K562 (cell line): ENCODE measurements at regions not wholly inside any gene's neighbourhood (a gene's known extent, or its start where the extent isn't known, plus 50 kb on each side); places are given as distances from the start of the nearest gene placed in this dataset.

Experiments
- ATAC-seq: fragments of 200-7000 bp; cut with Tn5 transposase; 3 replicates; pipeline ENCODE4 v1.9.1; 2020; ENCODE audit warnings: moderate library complexity
- BruUV-seq: library from RNA; stranded (reverse); fragments of 400-500 nt; replicated peaks from 2 replicates; lab custom pipeline; 2021; lab: Mats Ljungman, UMichigan
- CTCF ChIA-PET: fragments of 300-600 bp; formaldehyde crosslinking; extraction: SDS; loops from one replicate; lab custom pipeline; 2021; ENCODE audit warnings: low intra/inter-chr PET ratio; lab: Yijun Ruan, JAX
- POLR2A ChIA-PET: fragments of 300-600, 350-650 bp; sonication (Branson Sonifier 250); formaldehyde crosslinking; extraction: SDS; loops from one replicate; lab custom pipeline; 2021; ENCODE audit warnings: antibody characterized with exemption, inconsistent platforms; lab: Yijun Ruan, JAX
- DNase-seq, 4 experiments: peaks; one replicate each; pipeline versions ENCODE4 v3.0.0 to v3.0.0-alpha.2; 2011 to 2018; ENCODE audit warnings: low spot score in 3 of 4, mixed read lengths in 3 of 4; ENCODE audit errors: extremely low read depth in 1 of 4
- FAIRE-seq: peaks from 2 replicates; lab custom pipeline; 2011; peaks lifted over from hg19 to GRCh38; lab: Jason Lieb, UNC
- H2AFZ ChIP-seq: 2 replicates; pipeline ENCODE4 v1.6.0; 2011; ENCODE audit warnings: low read depth, low read length, control low read depth, inconsistent platforms
- H3K27ac ChIP-seq: fragments of 200-600 bp; 3 replicates; pipeline ENCODE4 v1.8.0; 2011; ENCODE audit warnings: low read depth, mild to moderate bottlenecking, control low read depth, inconsistent platforms, low read length, moderate library complexity, mixed read lengths; ENCODE audit errors: extremely low read depth
- H3K27me3 ChIP-seq, 2 experiments: fragments of 300-600 bp in 1 of 2; 2 replicates in 1 of 2; 3 replicates in 1 of 2; pipeline versions ENCODE4 v1.6.0 to v1.8.0; 2011; ENCODE audit warnings: inconsistent platforms in 2 of 2, low read length in 2 of 2, mild to moderate bottlenecking in 1 of 2, mixed read lengths in 1 of 2, moderate library complexity in 1 of 2; ENCODE audit not compliant: control insufficient read depth in 2 of 2, insufficient read depth in 2 of 2
- H3K36me3 ChIP-seq: fragments of 300-600 bp; 3 replicates; pipeline ENCODE4 v1.8.0; 2011; ENCODE audit warnings: mild to moderate bottlenecking, low read length, inconsistent platforms; ENCODE audit not compliant: control insufficient read depth, insufficient read depth
- H3K4me1 ChIP-seq, 2 experiments: fragments of 200-600 bp in 1 of 2; replicated peaks in 1 of 2; 2 replicates in 1 of 2; 3 replicates in 1 of 2; pipeline versions ENCODE4 v1.5.1 to v1.8.0; 2011; ENCODE audit warnings: inconsistent platforms in 2 of 2, low read length in 2 of 2, mild to moderate bottlenecking in 1 of 2, mixed read lengths in 1 of 2, moderate library complexity in 1 of 2; ENCODE audit not compliant: control insufficient read depth in 2 of 2, insufficient read depth in 2 of 2
- H3K4me2 ChIP-seq: 2 replicates; pipeline ENCODE4 v1.6.1; 2011; ENCODE audit warnings: low read length, control low read depth, inconsistent platforms, mixed read lengths; ENCODE audit not compliant: insufficient read depth
- H3K4me3 ChIP-seq: fragments of 200-600 bp; sonication (generic), shearing (Covaris generic); 2 replicates; pipeline ENCODE4 v1.5.1; 2016; ENCODE audit warnings: control low read depth, inconsistent platforms
- H3K79me2 ChIP-seq: fragments of 200-600 bp; 3 replicates; pipeline ENCODE4 v1.8.0; 2011; ENCODE audit warnings: low read length, inconsistent platforms; ENCODE audit not compliant: control insufficient read depth, insufficient read depth
- H3K9ac ChIP-seq, 2 experiments: 2 replicates each; pipeline versions ENCODE4 v1.6.0 to v1.6.1; 2011; ENCODE audit warnings: low read depth in 2 of 2, low read length in 2 of 2, control low read depth in 1 of 2, inconsistent platforms in 1 of 2, mild to moderate bottlenecking in 1 of 2, mixed read lengths in 1 of 2; ENCODE audit not compliant: insufficient read depth in 1 of 2
- H3K9me1 ChIP-seq: one replicate; pipeline ENCODE4 v1.6.0; 2011; ENCODE audit warnings: inconsistent platforms, mild to moderate bottlenecking, low read length, moderate library complexity; ENCODE audit not compliant: control insufficient read depth, insufficient read depth
- H3K9me3 ChIP-seq: replicated peaks from 2 replicates; pipeline ENCODE4 v1.5.1; 2011; ENCODE audit warnings: low read depth, low read length, inconsistent platforms; ENCODE audit not compliant: control insufficient read depth, insufficient read depth
- H4K20me1 ChIP-seq: replicated peaks from 2 replicates; pipeline ENCODE4 v1.6.1; 2011; ENCODE audit warnings: low read length, inconsistent platforms, mixed read lengths; ENCODE audit not compliant: control insufficient read depth, insufficient read depth
- CEBPB ChIP-seq: fragments of 450-650 bp; IDR thresholded peaks from 2 replicates; pipeline ENCODE4 v1.6.1; 2016; ENCODE audit warnings: missing genetic modification characterization, missing compliant biosample characterization
- FOXA3 ChIP-seq, 2 experiments: fragments of 450-650 bp in 1 of 2; sonication (generic) in 1 of 2; formaldehyde crosslinking; IDR thresholded peaks in 1 of 2; conservative IDR thresholded peaks in 1 of 2; 2 replicates each; pipeline versions ENCODE4 v1.4.0 to v1.8.0; 2020 to 2022; ENCODE audit warnings: mild to moderate bottlenecking in 2 of 2, missing genetic modification reagents in 1 of 2
- JUN ChIP-seq, 2 experiments: sonication (generic) in 1 of 2; formaldehyde crosslinking in 1 of 2; IDR thresholded peaks; 2 replicates each; pipeline versions ENCODE4 v1.6.1 to v1.8.0; 2012 to 2022; ENCODE audit warnings: borderline replicate concordance in 2 of 2, mild to moderate bottlenecking in 2 of 2, improper control_type of control experiment in 1 of 2, low read depth in 1 of 2, low read length in 1 of 2, missing genetic modification reagents in 1 of 2
- JUNB ChIP-seq: fragments of 450-650 bp; formaldehyde crosslinking; conservative IDR thresholded peaks from 2 replicates; pipeline ENCODE4 v1.4.0; 2020; ENCODE audit warnings: mild to moderate bottlenecking
- NELFE ChIP-seq: IDR thresholded peaks from 2 replicates; pipeline ENCODE4 v1.6.1; 2011; ENCODE audit warnings: mild to moderate bottlenecking; ENCODE audit not compliant: insufficient read depth, insufficient read length
- PURB ChIP-seq: sonication (generic); formaldehyde crosslinking; IDR thresholded peaks from 2 replicates; pipeline ENCODE4 v1.9.0; 2021; ENCODE audit warnings: low read depth, mild to moderate bottlenecking, missing genetic modification reagents
- SMAD1 ChIP-seq: fragments of 150-350 bp; IDR thresholded peaks from 2 replicates; pipeline ENCODE4 v1.6.1; 2014; ENCODE audit warnings: low read length, low read depth; ENCODE audit not compliant: partially characterized antibody
- STAT5B ChIP-seq: fragments of 250-450 bp; sonication (Bioruptor Pico); IDR thresholded peaks from 2 replicates; pipeline ENCODE4 v1.8.0; 2021; ENCODE audit warnings: mild to moderate bottlenecking, inconsistent platforms
- TCF7L2 ChIP-seq: fragments of 150-350 bp; IDR thresholded peaks from 2 replicates; pipeline ENCODE4 v1.6.1; 2016; ENCODE audit warnings: low read depth, mild to moderate bottlenecking, low read length, moderate library complexity
- ZNF224 ChIP-seq: sonication (generic); formaldehyde crosslinking; IDR thresholded peaks from 2 replicates; pipeline ENCODE4 v1.8.0; 2022; ENCODE audit warnings: mild to moderate bottlenecking, missing genetic modification reagents
- ZNF263 ChIP-seq: sonication (generic); formaldehyde crosslinking; IDR thresholded peaks from 2 replicates; pipeline ENCODE4 v1.8.0; 2022; ENCODE audit warnings: mild to moderate bottlenecking, missing genetic modification reagents, borderline replicate concordance
- WGBS: fragments of 100-300 bp; shearing (Covaris generic); methylation state at CpG from one replicate; pipeline ENCODE4 v1.1.6; 2016; ENCODE audit warnings: low coverage, mixed read lengths; ENCODE audit not compliant: insufficient coverage; ENCODE audit errors: missing lambda C conversion rate; 5-methylcytosine and 5-hydroxymethylcytosine counted together
- in situ Hi-C: fragments of 300-500 bp; cut with MboI; formaldehyde crosslinking; loops from 4 replicates; pipeline ENCODE4 v1.15.0; 2018; ENCODE audit warnings: inconsistent platforms, mixed read lengths
- intact Hi-C: fragments of 100-400 bp; cut with micrococcal nuclease; formaldehyde crosslinking; loops from 2 replicates; pipeline ENCODE4 v1.14.2; 2022
- TF ChIP-seq, protein P1 (sequence below): IDR thresholded peaks from 2 replicates; pipeline ENCODE4 v1.6.1; 2012; ENCODE audit warnings: low read depth, low read length, improper control_type of control experiment, borderline replicate concordance
- TF ChIP-seq, protein P2 (sequence below), 2 experiments: fragments of 450-650 bp in 1 of 2; sonication (generic) in 1 of 2; formaldehyde crosslinking in 1 of 2; IDR thresholded peaks in 1 of 2; conservative IDR thresholded peaks in 1 of 2; 2 replicates each; pipeline versions ENCODE4 v1.6.1 to v1.8.1; 2016 to 2023; ENCODE audit warnings: mild to moderate bottlenecking in 2 of 2, moderate library complexity in 2 of 2, inconsistent platforms in 1 of 2, missing genetic modification reagents in 1 of 2
- TF ChIP-seq, protein P3 (sequence below): fragments of 250-450 bp; sonication (Bioruptor Pico); IDR thresholded peaks from 2 replicates; pipeline ENCODE4 v1.5.0; 2021; ENCODE audit warnings: mild to moderate bottlenecking, moderate library complexity

DNA sequence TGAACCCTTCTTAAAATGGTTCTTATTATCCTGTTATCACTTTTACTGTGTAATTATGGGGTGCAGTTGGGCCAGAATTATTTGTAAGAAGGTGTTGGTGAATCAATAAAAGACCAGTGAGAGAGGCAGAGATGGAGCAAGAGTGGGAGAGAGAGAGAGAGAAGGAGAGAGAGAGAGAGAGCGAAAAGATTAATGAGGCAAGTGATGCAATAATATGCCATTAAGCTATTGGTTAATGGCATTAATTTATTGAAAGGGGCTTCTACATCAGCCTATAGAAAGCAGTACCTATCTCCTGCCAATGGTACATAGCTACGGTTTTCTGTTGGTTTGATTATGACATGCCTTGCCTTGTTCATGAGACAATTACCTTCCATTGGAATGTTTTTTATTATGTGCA lies 388.7 kb downstream of the RPS6KC1 start:
- Histone ChIP-seq H3K4me3 (no peak overlapping the region), H3K4me1 (no peaks in the 10 kb centered on the region), H3K9ac (no peak overlapping the region), H3K79me2 (no peaks in the 10 kb centered on the region), H3K9me1 (no peaks in the 10 kb centered on the region), H3K9me3 (no peaks in the 10 kb centered on the region), H2AFZ (no peak overlapping the region), H3K4me2 (no peak overlapping the region), H3K27me3 (peaks cover 0 to 8% of the 10 kb centered on the region in 2 experiments; a peak in 1 of 5 replicates), H3K27ac (no peak overlapping the region), H3K36me3 (no peaks in the 10 kb centered on the region), H4K20me1 (no peaks in the 10 kb centered on the region)
- in situ Hi-C loops: no loop called here
- intact Hi-C loops: no loop called here
- 3% methylated on average over 2 of the region's 2 CpGs for WGBS
- DNase-seq (no peak), ATAC-seq (no peak), FAIRE-seq (no peak)
- ChIA-PET CTCF (no interaction called here), POLR2A (no interaction called here)
- BruUV-seq: no TSS peak
- TF ChIP-seq TCF7L2 (no peak), PURB (CRISPR knock-in tag) (no peak), SMAD1 (no peak), ZNF224 (CRISPR knock-in tag) (no peak), FOXA3 (CRISPR knock-in tag; conservative IDR thresholded peaks at IDR 0.05 in 1 of 2, IDR thresholded peaks at IDR 0.05 in 1 of 2) (no peak), JUN (IDR thresholded peaks at IDR 0.05; ENCODE audit: borderline replicate concordance, low read depth, low read length) (no peak), JUN (CRISPR knock-in tag; IDR thresholded peaks at IDR 0.05; ENCODE audit: borderline replicate concordance) (no peak), JUNB (CRISPR knock-in tag) (no peak), CEBPB (tag) (0 out of 2 replicates have a peak, but pooled peaks have one; percentile 10), NELFE (no peak), STAT5B (CRISPR knock-in tag) (no peak), ZNF263 (no peak)
- TF ChIP-seq, protein P1, sequence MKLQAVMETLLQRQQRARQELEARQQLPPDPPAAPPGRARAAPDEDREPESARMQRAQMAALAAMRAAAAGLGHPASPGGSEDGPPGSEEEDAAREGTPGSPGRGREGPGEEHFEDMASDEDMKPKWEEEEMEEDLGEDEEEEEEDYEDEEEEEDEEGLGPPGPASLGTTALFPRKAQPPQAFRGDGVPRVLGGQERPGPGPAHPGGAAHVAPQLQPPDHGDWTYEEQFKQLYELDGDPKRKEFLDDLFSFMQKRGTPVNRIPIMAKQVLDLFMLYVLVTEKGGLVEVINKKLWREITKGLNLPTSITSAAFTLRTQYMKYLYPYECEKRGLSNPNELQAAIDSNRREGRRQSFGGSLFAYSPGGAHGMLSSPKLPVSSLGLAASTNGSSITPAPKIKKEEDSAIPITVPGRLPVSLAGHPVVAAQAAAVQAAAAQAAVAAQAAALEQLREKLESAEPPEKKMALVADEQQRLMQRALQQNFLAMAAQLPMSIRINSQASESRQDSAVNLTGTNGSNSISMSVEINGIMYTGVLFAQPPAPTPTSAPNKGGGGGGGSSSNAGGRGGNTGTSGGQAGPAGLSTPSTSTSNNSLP: no peak
- TF ChIP-seq, protein P2, sequence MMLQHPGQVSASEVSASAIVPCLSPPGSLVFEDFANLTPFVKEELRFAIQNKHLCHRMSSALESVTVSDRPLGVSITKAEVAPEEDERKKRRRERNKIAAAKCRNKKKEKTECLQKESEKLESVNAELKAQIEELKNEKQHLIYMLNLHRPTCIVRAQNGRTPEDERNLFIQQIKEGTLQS (IDR thresholded peaks at IDR 0.05): peak; percentile 32; the same call in 1 of the 2 replicates
- TF ChIP-seq, protein P2 (CRISPR knock-in tag; conservative IDR thresholded peaks at IDR 0.05): no peak
- TF ChIP-seq, protein P3, sequence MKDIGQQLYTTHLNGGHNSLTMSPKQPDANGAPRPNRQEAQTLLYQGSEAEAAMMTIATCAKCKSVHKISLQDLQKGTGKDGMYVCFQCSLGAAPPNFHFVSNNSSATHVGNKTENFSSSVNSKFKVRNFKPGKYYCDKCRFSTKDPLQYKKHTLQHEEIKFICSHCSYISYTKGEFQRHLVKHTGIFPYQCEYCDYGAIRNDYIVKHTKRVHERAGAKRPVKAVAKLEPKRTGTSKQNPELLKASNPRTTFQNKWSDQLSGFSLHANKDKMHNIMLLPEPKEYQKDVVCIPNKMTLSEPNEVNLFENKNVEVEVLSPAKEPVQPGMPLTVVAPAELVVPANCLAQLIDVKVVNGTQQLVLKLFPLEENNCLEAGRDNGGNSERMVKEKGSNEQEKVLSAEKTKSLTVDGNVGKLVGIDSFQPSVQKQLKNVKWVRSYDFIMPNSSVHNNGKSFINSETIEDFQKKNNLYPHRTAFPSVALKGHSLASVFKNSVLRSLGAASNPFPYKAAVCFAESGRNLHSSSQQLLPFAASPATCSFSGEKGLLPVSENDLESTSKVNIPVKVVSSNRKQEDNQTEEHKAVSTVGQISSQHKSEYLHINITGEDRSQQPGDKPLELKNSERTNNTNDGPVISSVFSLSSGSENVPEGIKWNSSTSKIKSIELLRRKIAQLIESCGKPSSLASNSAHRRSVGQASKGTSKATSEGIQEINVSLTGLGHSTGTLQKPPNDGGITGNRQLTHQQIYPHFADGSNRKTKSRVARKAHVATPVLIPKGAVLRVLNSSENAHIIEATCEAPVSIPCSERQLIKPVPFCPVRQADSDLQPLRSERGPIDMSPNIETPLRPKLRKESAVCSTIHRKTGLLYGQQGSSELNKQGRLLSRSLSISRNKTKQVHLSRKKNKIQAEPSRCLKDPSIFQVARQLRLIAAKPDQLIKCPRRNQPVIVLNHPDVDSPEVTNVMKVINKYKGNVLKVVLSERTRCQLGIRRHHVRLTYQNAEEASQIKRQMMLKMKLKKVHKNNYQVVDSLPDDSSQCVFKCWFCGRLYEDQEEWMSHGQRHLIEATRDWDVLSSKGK (CRISPR knock-in tag): no peak
